HG02973 (cell line): ENCODE measurements at regions not wholly inside any gene's neighbourhood (a gene's known extent, or its start where the extent isn't known, plus 50 kb on each side); places are given as distances from the start of the nearest gene placed in this dataset.
"Not testable (repeated sequence)": the region's sequence is repeated elsewhere in the genome, so short reads cannot be mapped to it uniquely, and the experiment has no call there.

Experiments
- ATAC-seq: cut with Tn5 transposase; IDR thresholded peaks from one replicate; pipeline ENCODE4 v1.9.1; 2021; ENCODE audit warnings: moderate library complexity; ENCODE audit not compliant: unreplicated experiment

DNA sequence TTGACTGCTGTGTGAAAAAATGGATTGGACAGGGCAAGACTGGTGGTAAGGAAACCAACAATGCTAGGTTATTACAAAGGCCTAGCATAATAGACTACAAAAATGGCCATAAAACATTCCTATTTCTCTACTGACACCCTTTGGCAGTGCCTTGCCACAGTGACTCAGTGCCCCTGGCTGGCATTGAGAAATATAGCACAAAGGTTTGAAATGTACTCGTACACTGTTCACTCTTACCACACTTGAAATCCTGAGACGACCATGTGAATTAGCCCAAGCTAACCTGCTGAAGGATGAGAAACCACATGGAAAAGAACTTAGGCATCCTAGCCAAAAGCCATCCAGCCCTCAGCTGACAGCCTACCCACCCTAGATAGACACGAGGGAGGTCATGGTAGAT, 149.8 kb upstream of the PALMD start:
- no peak for ATAC-seq

DNA sequence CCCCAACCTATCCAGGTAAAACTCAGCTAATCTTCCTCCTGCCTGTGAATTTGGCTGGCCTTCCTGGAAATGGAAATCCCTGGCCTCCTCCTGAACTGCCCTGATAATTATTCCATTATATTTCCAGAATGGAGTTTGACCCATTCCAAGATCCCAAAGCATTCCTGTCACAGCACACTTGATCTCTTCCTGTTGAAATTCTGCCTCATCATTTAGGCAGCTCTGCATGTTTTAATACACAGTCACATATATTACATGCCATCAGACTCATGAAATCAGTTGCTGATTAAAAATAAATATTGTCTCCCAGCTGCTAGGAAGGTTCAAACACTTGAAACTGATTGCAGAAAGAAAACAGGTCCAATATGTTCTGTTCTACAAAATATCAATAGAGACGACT, 148.2 kb upstream of the PALMD start:
- no peak for ATAC-seq

DNA sequence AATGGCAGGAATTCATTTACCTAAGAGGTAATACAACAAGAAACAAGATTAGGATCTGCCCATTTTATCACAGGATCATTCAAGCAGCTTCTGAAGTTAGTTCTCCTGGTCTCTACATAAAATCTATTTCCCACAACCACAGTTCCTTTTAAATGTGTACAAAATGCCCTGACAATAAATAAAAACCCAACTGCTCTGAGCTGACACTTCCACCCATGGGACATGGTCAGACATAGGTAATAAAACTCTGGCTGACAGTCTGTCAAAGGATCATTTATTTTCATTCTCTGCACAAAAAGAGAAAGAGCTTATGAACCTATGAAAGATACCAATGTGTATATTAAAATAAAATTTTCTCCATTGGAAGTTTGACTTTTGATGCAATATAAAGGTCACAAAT, 145.4 kb upstream of the PALMD start:
- no peak for ATAC-seq

DNA sequence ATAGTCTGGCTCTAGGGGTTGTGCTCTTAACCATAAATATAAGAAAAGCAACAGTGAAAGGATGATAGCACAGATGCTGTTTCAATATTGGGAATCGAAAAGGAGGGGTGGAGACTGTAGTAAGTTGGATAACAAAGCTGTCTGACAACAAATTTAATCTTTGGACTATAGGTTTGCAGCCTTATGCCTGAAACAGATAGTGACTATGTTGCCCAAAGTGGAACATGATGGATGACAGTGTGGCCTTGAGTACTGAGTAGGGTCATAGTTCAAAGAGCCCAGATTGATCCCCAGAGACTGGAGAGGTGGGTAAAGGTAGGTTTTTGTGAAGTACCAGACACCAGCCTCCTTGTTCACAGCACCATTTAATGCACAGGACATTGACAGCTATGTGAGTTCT, 144.0 kb upstream of the PALMD start:
- no peak for ATAC-seq

DNA sequence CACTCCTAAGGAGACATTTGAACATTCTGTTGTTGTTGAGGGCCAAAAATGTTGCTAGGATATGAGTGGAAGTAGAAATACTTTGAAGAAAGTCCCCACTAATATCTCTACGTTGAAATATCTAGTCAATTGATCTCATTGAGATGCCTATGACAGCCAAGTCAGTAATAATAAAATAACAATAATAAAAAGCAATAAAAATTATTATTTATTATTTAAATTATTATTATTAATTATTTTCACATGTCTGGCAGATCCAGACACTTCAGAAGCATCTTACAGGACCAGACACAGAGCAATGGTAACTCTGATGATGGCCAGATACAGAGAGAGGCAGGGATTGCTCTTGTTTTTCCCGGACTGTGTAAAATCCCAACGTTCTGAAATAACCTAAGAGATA, 143.5 kb upstream of the PALMD start:
- no peak for ATAC-seq

DNA sequence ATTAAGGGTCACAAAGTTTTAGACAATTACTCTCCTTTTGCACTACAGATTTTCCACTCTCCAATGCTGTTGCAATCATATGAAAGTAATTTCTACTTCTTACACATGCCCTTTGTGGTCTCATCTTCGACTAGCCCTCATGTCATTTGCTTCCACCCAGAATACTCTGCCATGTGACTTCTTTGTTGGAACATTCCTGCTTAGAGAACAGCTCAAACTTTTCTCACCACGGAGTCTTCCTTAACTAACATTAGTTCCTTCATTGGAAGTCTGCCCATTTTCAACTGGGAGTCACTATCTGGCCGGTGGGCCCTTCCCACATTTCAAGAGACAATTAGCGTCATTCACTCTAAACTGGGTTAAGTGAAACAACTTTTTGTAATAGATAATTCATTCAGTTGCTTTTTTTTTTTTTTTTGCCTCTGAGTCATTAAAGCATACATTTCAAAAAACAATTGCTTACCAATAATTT, 142.6 kb upstream of the PALMD start:
- ATAC-seq: no peak

DNA sequence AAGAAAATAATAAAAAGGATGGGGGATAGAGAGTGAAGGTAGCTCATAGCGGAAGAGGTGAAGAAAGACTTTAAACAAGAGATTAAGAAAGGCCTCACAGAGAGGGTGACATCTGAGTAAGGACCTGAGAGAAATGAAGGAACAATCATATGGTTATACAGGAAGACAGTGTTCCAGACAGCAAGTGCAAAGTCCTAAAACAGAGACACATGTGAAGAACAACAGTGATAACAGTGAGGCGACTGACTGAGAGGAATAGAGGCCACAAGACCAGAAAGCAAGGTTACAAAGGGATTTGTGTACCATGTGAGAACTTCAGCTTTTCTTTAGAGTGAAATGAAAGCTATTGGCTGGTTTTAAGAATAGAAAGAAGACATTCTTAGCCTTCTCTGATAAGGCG, 141.6 kb upstream of the PALMD start:
- no peak for ATAC-seq

DNA sequence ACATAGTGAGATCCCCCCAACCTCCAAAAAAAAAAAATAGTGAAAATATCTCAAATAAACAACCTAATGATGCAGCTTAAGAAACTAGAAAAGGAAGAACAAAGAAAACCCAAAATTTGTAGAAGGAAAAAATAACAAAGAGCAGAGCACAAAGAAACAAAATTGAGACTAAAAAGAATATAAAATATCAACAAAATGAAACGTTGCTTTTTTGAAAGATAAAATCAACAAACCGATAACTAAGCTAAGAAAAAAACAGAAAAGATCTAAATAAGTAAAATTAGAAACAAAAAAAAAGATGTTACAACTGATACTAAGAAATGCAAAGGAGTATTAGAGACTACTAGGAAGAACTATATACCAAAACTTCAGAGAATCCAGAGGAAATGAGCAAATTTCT, 139.3 kb upstream of the PALMD start:
- no peak for ATAC-seq

DNA sequence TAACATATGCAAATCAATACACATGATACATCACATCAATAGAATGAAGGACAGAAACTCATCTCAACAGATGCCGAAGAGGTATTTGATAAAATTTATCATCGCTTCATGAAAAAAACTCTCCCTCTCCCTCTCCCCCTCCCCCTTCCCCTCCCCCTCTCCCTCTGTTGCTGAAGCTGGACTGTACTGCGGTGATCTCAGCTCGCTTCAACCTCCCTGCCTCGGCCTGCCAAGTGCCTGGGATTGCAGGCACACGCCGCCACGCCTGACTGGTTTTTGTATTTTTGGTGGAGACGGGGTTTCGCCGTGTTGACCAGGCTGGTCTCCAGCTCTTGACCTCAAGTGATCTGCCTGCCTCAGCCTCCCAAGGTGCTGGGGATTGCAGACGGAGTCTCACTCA, 138.5 kb upstream of the PALMD start:
- not testable (repeated sequence) for ATAC-seq

DNA sequence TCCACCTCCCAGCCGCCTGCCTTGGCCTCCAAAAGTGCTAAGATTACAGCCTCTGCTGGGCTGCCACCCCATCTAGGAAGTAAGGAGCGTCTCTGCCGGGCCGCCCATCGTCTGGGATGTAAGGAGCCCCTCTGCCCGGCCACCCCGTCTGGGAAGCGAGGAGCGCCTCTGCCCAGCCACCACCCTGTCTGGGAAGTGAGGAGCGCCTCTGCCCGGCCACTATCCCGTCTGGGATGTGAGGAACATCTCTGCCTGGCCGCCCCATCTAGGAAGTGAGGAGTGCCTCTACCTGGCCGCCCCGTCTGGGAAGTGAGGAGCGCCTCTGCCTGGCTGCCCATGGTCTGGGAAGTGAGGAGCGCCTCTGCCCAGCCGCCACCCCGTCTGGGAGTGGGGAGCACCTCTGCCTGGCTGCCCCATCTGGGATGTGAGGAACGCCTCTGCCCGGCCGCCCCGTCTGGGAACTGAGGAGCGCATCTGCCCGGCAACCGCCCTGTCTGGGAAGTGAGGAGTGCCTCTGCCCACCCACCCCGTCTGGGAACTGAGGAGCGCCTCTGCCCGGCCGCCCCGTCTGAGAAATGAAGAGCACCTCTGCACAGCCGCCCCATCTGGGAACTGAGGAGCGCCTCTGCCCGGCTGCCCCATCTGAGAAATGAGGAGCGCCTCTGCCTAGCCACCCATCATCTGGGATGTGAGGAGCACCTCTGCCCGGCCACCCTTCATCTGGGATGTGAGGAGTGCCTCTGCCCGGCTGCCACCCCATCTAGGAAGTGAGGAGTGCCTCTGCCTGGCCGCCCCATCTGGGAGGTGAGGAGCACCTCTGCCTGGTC, 137.8 kb upstream of the PALMD start:
- no peak for ATAC-seq

DNA sequence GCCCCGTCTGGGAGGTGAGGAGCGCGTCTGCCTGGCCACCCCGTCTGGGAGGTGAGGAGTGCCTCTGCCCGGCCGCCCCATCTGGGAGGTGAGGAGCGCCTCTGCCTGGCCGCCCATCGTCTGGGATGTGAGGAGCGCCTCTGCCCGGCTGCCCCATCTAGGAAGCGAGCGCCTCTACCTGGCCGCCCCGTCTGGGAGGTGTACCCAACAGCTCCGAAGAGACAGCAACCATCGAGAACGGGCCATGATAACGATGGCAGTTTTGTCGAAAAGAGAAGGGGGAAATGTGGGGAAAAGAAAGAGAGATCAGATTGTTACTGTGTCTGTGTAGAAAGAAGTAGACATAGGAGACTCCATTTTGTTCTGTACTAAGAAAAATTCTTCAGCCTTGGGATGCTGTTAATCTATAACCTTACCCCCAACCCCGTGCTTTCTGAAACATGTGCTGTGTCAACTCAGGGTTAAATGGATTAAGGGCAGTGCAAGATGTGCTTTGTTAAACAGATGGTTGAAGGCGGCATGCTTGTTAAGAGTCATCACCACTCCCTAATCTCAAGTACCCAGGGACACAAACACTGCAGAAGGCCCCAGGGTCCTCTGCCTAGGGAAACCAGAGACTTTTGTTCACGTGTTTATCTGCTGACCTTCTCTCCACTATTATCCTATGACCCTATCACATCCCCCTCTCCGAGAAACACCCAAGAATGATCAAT, 137.0 kb upstream of the PALMD start:
- ATAC-seq: not testable (repeated sequence)

DNA sequence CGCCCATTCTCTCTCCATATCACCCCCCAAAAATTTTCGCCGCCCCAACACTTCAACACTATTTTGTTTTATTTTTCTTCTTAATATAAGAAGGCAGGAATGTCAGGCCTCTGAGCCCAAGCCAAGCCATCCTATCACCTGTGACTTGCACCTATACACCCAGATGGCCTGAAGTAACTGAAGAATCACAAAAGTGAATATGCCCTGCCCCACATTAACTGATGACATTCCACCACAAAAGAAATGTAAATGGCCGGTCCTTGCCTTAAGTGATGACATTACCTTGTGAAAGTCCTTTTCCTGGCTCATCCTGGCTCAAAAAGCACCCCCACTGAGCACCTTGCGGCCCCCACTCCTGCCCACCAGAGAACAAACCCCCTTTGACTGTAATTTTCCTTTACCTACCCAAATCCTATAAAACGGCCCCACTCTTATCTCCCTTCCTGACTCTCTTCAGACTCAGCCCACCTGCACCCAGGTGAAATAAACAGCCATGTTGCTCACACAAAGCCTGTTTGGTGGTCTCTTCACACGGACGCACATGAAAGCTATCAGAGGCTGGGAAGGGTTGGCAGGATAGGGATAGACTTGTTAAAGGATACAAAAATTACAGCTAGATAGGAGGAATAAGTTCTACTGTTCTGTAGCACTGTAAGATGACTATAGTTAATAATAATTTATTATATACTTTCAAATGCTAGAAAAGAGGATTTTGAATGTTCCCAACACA, 130.9 kb upstream of the PALMD start:
- ATAC-seq: not testable (repeated sequence)

DNA sequence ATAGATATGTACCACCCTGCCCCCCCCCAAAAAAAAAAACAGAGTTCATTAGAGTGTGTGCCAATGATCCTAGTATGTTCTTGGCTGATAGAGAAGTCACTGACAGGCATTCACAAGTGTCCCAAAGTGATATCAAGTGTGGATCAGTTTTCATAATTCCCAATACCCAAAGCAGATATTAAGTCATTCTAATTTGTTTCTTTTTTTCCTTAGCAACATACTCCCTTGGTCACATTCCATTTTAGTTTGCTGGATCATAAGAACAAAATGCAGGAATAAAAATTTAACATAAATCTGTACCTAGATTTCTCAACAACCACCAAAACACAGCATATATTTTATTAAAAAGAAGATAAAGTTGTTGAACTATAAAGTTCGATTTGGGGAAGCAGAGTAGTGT, 129.8 kb upstream of the PALMD start:
- ATAC-seq: no peak

DNA sequence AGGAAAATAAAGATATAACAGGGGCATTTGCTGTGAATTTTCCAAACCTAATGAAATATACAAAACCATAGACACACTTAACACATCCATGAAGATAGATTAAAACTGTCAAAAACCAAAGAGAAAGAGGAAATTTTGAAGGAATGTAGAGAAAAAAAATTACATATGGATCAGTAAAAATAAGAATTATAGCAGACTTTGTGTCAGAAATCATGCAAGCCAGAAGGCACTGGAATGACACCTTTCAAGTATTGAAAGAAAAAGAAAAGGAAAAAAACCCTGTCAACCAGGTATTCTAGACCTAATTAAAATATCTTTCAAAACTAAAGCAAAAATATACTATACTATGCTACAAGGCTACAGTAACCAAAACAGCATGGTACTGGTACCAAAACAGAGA, 125.8 kb upstream of the PALMD start:
- ATAC-seq: no peak

DNA sequence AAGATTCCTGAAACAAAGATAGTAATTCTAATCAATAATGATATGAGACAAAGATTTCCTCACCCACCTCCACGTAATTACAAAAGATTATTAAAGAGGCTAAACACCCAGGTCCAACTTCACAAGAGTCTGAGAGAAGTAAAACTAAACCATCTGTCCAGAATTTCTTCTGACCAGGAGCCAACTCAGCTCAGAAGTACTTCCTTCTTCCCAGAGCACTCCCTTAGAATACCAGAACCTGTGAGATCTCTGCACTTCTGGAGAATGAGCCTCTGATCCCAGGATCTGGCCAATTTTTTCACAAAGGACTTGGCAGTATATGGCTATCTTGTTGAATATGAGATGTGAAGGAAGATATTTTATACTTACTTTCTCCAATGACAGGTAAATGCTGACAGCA, 120.6 kb upstream of the PALMD start:
- ATAC-seq: no peak

DNA sequence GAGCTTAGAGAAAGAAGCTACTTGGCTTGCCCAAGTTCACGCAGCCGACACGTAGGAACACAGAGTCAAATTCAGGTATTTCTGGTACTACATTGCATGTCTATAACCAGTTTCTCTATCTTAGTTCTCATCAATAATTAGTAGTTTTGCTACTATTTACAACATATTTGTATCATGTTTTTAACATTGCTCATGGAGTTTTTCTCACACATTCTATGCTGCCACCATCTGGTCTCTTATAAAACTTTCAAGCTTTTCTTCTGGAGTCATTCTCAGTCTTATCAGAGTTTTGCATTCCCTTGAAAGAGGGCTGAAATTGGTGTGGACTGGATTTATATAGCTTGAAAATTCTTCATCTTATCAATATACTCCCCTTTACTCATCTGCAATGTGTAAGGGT, 118.8 kb upstream of the PALMD start:
- no peak for ATAC-seq

DNA sequence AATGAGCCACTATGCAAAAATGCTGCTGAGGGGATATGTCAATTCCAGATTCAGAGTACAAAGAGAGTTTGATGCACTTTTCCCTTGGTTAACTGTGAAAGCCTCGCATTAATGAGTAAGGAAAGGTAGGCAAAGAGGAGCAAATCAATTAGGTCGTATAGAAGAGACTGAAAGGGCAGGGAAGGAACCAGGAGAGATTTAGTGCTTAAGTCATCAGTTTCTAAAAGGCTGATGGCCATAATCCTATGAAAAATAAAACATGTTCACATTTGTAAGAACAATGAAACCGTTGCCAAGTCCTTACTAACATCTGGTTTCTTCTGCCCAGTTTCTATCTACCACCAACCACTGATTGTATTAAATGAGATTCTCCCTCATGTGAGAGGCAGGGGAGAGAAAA, 118.4 kb upstream of the PALMD start:
- no peak for ATAC-seq

DNA sequence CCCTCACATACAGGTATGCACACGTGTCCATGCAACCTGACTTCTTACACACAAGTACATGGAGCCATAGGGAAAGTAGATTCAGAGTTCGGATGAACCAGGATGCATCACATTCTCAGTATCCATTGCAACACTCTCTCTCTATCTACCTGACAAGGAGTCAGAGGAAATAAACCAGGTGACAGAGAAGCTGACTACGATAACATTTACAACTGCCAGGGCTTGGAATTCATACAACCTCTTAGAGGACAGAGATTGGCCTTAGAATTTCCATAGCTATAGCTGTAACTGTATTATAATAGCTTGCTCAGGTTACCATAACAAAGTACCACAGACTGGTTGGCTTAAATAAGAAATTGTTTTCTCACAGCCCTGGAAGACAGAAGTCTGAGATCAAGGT, 116.9 kb upstream of the PALMD start:
- no peak for ATAC-seq

DNA sequence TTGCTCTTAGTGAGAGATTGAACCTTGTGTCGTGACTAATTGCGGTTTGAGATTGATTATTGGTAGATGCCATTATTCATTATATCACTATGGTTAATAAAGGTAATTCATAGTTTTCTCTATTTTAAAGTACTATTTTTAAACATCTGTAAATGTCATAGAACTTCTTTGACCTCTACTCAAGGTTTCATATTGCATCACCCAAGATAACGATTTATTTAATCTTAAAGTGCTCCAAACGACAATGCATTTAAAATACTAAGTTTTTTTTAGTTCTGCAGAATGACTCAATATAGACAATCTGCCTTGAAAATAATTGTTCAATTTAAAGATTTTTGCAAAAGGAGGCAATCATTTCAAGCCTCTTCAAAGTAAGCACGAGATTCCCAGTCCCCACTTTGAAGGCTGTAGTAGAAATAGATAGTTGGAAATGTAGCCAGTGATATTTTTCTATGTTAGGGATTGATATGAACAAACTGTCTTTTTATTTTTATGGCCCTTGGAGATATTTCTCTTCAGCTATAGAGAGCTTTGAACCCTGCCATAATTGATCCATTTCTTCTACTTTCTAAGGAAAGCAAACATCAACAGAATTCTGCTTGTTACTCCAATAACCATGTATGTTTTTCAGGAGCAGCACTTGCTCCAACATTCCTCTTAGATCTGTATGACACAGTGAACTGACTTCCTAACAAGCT, 114.2 kb upstream of the PALMD start:
- ATAC-seq: no peak

DNA sequence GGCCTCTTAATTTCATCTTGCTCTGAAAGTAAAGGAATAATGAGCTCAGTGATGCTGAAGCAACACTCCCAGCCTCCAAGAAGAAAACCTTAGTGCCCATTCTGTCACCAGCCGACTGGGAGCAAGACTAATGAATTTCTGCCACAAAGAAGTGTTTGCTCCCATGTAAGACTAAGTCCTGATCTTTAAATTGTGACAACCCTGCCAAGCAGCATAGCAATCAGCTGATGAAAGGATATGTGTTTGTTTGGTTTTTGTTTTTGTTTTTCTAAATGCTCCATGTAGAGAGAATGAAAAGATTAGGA, 113.7 kb upstream of the PALMD start:
- no peak for ATAC-seq

DNA sequence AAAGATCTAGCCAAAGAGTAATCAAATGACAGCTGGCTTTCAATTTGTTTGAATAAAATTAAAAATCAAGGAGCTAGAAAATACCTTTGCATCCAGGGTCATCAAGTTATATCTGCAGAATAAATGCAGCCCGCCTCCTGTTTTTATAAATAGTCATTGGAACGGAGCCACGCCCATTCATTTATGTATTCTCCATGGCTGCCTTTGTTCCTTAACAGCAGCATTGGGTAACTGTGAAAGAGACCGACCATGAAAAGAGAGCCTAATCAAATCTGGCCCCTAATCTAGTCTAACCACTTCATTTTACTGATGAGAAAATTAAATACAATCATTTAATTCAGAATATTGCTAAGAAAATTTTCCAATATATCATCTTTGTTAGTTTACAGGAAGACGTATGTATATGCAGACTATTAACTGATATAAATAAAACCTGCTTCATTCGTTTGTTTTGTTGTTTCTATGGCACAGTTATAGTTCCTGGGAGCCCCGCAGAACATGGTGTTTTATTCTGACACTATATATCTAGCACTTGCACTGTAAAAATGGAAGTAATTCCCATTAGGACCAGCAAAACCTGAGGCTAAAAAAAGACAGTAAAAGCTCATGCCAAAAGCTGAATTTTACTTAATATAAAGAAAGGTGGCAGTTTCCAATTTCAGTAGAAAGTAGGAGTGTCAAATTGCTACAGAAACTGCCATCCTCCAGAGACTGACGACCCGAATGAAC, 111.8 kb upstream of the PALMD start:
- no peak for ATAC-seq
